Stomach (tissue), 8 donors: ENCODE measurements at regions not wholly inside any gene's neighbourhood (a gene's known extent, or its start where the extent isn't known, plus 50 kb on each side); places are given as distances from the start of the nearest gene placed in this dataset.
A peak's percentile ranks its signal among the peaks of the same experiment; 100 is the strongest.

Experiments
- DNase-seq, 2 donors: peaks; one replicate each; pipeline versions ENCODE4 v3.0.0 to v3.0.0-alpha.2; 2013 to 2019
- H3K27ac ChIP-seq, 5 donors: fragments of 200-600 bp in 4 of 5; sonication (generic) in 4 of 5; one replicate each; pipeline ENCODE4 v1.5.1; 2013 to 2019; ENCODE audit warnings: mild to moderate bottlenecking in 1 of 5, moderate library complexity in 1 of 5
- H3K27me3 ChIP-seq, 3 donors: fragments of 200-600 bp; sonication (generic); one replicate each; pipeline ENCODE4 v1.5.1; 2017 to 2019; ENCODE audit warnings: mixed run types in 1 of 3
- H3K36me3 ChIP-seq, 4 donors: fragments of 200-600 bp; sonication (generic); 1 replicate in 3 of 4; 2 replicates in 1 of 4; pipeline ENCODE4 v1.5.1; 2016 to 2019
- H3K4me1 ChIP-seq, 4 donors: fragments of 200-600 bp; sonication (generic); one replicate each; pipeline ENCODE4 v1.5.1; 2016 to 2019
- H3K4me3 ChIP-seq, 4 donors: fragments of 200-600 bp; sonication (generic) in 3 of 4; one replicate each; pipeline ENCODE4 v1.5.1; 2016 to 2019; ENCODE audit warnings: mild to moderate bottlenecking in 1 of 4
- H3K9me3 ChIP-seq, 4 donors: fragments of 200-600 bp; sonication (generic); one replicate each; pipeline ENCODE4 v1.5.1; 2016 to 2019
- CTCF ChIP-seq, 7 experiments: fragments of 450-650 bp in 4 of 7; fragments of 200-600 bp in 3 of 7; sonication (generic) in 3 of 7; IDR thresholded peaks; one replicate each; pipeline ENCODE4 v1.5.1; 2016 to 2019; ENCODE audit warnings: antibody characterized with exemption in 7 of 7, control low read depth in 2 of 7, mild to moderate bottlenecking in 1 of 7
- EP300 ChIP-seq: sonication (generic); formaldehyde crosslinking; IDR thresholded peaks from one replicate; pipeline ENCODE4 v1.6.1; 2017; ENCODE audit warnings: antibody characterized with exemption
- POLR2A ChIP-seq, 4 donors: fragments of 450-650 bp; IDR thresholded peaks; one replicate each; pipeline ENCODE4 v1.6.1; 2016; ENCODE audit warnings: antibody characterized with exemption in 4 of 4, control low read depth in 2 of 4, mild to moderate bottlenecking in 1 of 4, moderate library complexity in 1 of 4
- POLR2AphosphoS5 ChIP-seq, 3 donors: sonication (generic); formaldehyde crosslinking; IDR thresholded peaks; one replicate each; pipeline ENCODE4 v1.6.1; 2016; ENCODE audit warnings: antibody characterized with exemption in 3 of 3
- WGBS, 5 donors: extraction: QIAGEN DNeasy Blood & Tissue Kit in 3 of 5; methylation state at CpG; one replicate each; pipeline versions ENCODE4 v1.1.5 to v1.1.7; 2013 to 2018; 5-methylcytosine and 5-hydroxymethylcytosine counted together
- intact Hi-C: fragments of 100-400 bp; cut with DNase I; formaldehyde crosslinking; loops from one replicate; pipeline ENCODE4 v1.15.1; 2023; ENCODE audit warnings: low total_unique reads
- donor health status: healthy with polysubstance abuse.
- donor health status: Bipolar disorder and iron deficiency.
- donor health status: healthy.

GRCh38 chr11:2083411-2083810 lies 55.8 kb downstream of the IGF2 start:
- peak in 1 of 2 donors; percentile 22 for DNase-seq
- Histone ChIP-seq H3K9me3 (peaks cover 0 to 16% (median 11%) of the 10 kb centered on the region in 4 donors), H3K36me3 (no peaks in the 10 kb centered on the region), H3K27ac (no peak overlapping the region), H3K4me3 (no peak overlapping the region), H3K4me1 (no peaks in the 10 kb centered on the region), H3K27me3 (peaks cover 0 to 6% (median 0%) of the 10 kb centered on the region in 3 donors)
- 88 to 93% (median 91%) methylated on average over 17 of the region's 17 CpGs for WGBS, 5 donors
- TF ChIP-seq POLR2A (IDR thresholded peaks at IDR 0.05) (no peak), CTCF (IDR thresholded peaks at IDR 0.05) (no peak), POLR2AphosphoS5 (IDR thresholded peaks at IDR 0.05) (no peak), EP300 (no peak)
- intact Hi-C loops = no loop called here

GRCh38 chr11:2077061-2077802 lies 62.0 kb downstream of the IGF2 start:
- Histone ChIP-seq H3K9me3 (no peaks in the 10 kb centered on the region), H3K27ac (no peak overlapping the region), H3K36me3 (no peaks in the 10 kb centered on the region), H3K27me3 (peaks cover 0 to 18% (median 0%) of the 10 kb centered on the region in 3 donors), H3K4me3 (no peak overlapping the region), H3K4me1 (peaks cover 0 to 16% (median 10%) of the 10 kb centered on the region in 4 donors)
- intact Hi-C loops = no loop called here
- TF ChIP-seq CTCF (IDR thresholded peaks at IDR 0.05) (no peak), POLR2A (IDR thresholded peaks at IDR 0.05) (no peak), POLR2AphosphoS5 (IDR thresholded peaks at IDR 0.05) (no peak), EP300 (no peak)
- DNase-seq = peak in 1 of 2 donors; percentile 21
- 39 to 49% (median 45%) methylated on average over 6 of the region's 6 CpGs for WGBS, 5 donors

- WGBS, 5 donors = 87 to 94% (median 93%) methylated on average over 7 of the region's 7 CpGs
- Histone ChIP-seq H3K9me3 (no peaks in the 10 kb centered on the region), H3K4me1 (peaks cover 0 to 16% (median 10%) of the 10 kb centered on the region in 4 donors), H3K27ac (no peak overlapping the region), H3K27me3 (peaks cover 0 to 25% (median 0%) of the 10 kb centered on the region in 3 donors), H3K36me3 (no peaks in the 10 kb centered on the region), H3K4me3 (no peak overlapping the region)
- intact Hi-C loops = no loop called here
- peak in 1 of 2 donors; percentile 16 for DNase-seq
- TF ChIP-seq POLR2A (IDR thresholded peaks at IDR 0.05) (no peak), EP300 (no peak), CTCF (IDR thresholded peaks at IDR 0.05) (no peak), POLR2AphosphoS5 (IDR thresholded peaks at IDR 0.05) (no peak)
These were observed 62.7 kb downstream of the IGF2 start for GRCh38 chr11:2076441-2076840.

- 61 to 72% (median 63%) methylated on average over 12 of the region's 12 CpGs for WGBS, 5 donors
- peaks cover 0 to 42% (median 0%) of the 10 kb centered on the region in 3 donors for H3K27me3 ChIP-seq
These were observed 64.8 kb downstream of the IGF2 start for GRCh38 chr11:2074266-2074825.

More at GRCh38 chr11:2074266-2074825, 64.8 kb downstream of the IGF2 start:
- no peaks in the 10 kb centered on the region for H3K36me3 ChIP-seq
- intact Hi-C loops = no loop called here
- H3K9me3 ChIP-seq = no peaks in the 10 kb centered on the region
- peak in 1 of 2 donors; percentile 23 for DNase-seq
- H3K27ac ChIP-seq = no peak overlapping the region
- peaks cover 0 to 16% (median 10%) of the 10 kb centered on the region in 4 donors for H3K4me1 ChIP-seq
- H3K4me3 ChIP-seq = no peak overlapping the region
- TF ChIP-seq EP300 (no peak), POLR2A (IDR thresholded peaks at IDR 0.05) (no peak)
